SU-DHL-6 (cell line): ENCODE measurements at regions not wholly inside any gene's neighbourhood (a gene's known extent, or its start where the extent isn't known, plus 50 kb on each side); places are given as distances from the start of the nearest gene placed in this dataset.

Experiments used
- CTCF ChIP-seq: fragments of 200-600 bp; sonication (generic); IDR thresholded peaks from one replicate; pipeline ENCODE4 v1.5.1; 2017; ENCODE audit warnings: antibody characterized with exemption, mild to moderate bottlenecking, low read length, moderate library complexity; ENCODE audit not compliant: insufficient read depth, poor library complexity, severe bottlenecking
- EZH2phosphoT487 ChIP-seq: fragments of 200-600 bp; sonication (generic), shearing (Covaris generic); conservative IDR thresholded peaks from 2 replicates; pipeline ENCODE4 v1.6.1; 2018; ENCODE audit warnings: mild to moderate bottlenecking, antibody characterized with exemption, low read length, moderate library complexity, mixed read lengths

GRCh38 chr1:5125208-5125607 lies 470.8 kb downstream of the AJAP1 start:
- no peak for TF ChIP-seq CTCF
- no peak for TF ChIP-seq EZH2phosphoT487
